ENCODE measurements at regions not wholly inside any gene's neighbourhood (a gene's known extent, or its start where the extent isn't known, plus 50 kb on each side); places are given as distances from the start of the nearest gene placed in this dataset.

DNA sequence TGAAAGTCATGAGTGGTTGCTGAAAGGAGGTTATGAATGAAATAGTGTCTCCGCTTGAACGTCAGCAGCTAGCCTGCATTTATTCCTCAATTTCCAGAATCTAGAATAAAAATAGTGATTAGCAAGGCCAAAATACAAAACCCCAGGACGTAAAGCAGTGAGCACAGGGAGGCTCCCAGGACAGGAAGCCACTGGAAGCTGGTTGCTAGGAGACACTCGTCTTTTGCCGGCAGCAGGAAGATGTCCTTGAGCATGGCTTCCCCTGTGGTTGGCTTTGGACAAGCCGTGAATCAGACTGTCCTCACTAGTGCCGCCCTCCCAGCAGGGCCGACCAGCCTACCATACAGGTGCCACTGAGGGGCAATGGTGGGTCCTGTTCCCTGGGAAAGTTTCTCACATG is 374.4 kb downstream of the MTX2 start:
- Histone ChIP-seq H3K27ac (ENCODE audit: low read depth, low read length) (no peak overlapping the region), H3K4me3 (ENCODE audit: low read depth, low read length) (no peak overlapping the region), H3K9me3 (ENCODE audit: control insufficient read depth, insufficient read depth, low read length) (no peaks in the 10 kb centered on the region), H3K27me3 (ENCODE audit: control insufficient read depth, insufficient read depth, low read length) (no peaks in the 10 kb centered on the region)
- DNase-seq (ENCODE audit: low read depth, low spot score) = no peak
- ChIA-PET CTCF (interaction anchor here (1.7 to 4.5 kb wide), 4 partner anchors 9 to 516 kb away, joined by 7 to 49 read pairs (median 18); no protein-coding TSS in a partner anchor), POLR2A (no interaction called here)
- TF ChIP-seq, protein P1, sequence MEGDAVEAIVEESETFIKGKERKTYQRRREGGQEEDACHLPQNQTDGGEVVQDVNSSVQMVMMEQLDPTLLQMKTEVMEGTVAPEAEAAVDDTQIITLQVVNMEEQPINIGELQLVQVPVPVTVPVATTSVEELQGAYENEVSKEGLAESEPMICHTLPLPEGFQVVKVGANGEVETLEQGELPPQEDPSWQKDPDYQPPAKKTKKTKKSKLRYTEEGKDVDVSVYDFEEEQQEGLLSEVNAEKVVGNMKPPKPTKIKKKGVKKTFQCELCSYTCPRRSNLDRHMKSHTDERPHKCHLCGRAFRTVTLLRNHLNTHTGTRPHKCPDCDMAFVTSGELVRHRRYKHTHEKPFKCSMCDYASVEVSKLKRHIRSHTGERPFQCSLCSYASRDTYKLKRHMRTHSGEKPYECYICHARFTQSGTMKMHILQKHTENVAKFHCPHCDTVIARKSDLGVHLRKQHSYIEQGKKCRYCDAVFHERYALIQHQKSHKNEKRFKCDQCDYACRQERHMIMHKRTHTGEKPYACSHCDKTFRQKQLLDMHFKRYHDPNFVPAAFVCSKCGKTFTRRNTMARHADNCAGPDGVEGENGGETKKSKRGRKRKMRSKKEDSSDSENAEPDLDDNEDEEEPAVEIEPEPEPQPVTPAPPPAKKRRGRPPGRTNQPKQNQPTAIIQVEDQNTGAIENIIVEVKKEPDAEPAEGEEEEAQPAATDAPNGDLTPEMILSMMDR (IDR thresholded peaks at IDR 0.05; ENCODE audit: low read depth, low read length) = no peak

DNA sequence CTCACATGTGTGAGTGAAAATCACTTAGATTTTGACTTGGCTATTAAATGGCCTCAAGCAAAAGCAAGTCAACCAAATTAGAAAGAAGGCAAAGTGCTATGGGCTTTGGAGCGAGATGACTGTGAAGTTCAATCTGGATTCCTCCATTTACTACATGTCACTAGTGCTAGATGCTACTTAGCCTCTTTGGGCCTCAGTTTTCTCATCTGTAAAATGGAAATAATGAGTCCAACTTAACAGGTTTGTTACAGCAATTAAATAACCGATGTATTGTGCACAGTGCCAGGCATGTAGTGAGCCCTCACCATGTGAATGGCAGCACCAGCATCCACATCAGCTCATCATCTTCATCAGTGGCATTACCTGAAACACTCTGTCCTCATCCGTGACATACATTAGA is 376.3 kb downstream of the MTX2 start:
- TF ChIP-seq, protein P1 (IDR thresholded peaks at IDR 0.05; ENCODE audit: low read depth, low read length) = no peak
- peaks cover 5% of the 10 kb centered on the region for H3K27me3 ChIP-seq (ENCODE audit: control insufficient read depth, insufficient read depth, low read length)
- H3K4me3 ChIP-seq (ENCODE audit: low read depth, low read length) = no peak overlapping the region
- H3K9me3 ChIP-seq (ENCODE audit: control insufficient read depth, insufficient read depth, low read length) = no peaks in the 10 kb centered on the region
- ChIA-PET POLR2A (no interaction called here), CTCF (interaction anchor here (1.3 to 4.5 kb wide), 4 partner anchors 9 to 518 kb away, joined by 4 to 24 read pairs (median 9); no protein-coding TSS in a partner anchor)
- no peak for DNase-seq (ENCODE audit: low read depth, low spot score)
- no peak overlapping the region for H3K27ac ChIP-seq (ENCODE audit: low read depth, low read length)

DNA sequence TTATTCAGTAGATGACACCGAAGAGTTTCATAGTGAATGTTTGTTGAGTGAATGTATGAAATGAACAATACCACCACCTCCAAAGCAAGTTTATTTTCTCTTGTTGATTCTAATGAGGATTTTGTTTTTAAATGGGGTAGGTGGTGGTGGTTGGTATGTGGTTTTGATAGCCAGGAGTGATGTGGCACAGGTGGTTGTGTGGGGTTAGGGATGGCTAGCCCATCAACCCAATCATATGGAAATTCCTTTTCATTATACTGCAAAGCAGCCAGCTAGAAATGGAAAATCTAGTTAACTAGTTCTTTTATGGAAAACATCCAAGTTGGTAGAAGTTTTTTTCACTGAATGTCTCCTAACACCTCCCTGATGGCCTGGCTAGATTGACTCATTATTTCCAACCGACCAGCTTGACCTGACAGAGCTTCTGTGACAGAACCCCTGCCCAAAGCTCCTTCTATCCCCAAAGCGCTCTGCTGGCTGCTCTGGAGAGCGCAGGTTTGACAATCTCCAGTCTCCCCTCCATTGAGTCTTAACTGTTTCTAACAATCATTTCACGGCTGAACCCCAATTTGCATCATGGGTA is 376.9 kb downstream of the MTX2 start:
- POLR2A ChIA-PET = no interaction called here
- DNase-seq (ENCODE audit: low read depth, low spot score) = no peak
- no peaks in the 10 kb centered on the region for H3K9me3 ChIP-seq (ENCODE audit: control insufficient read depth, insufficient read depth, low read length)
- H3K4me3 ChIP-seq (ENCODE audit: low read depth, low read length) = no peak overlapping the region
- H3K27me3 ChIP-seq (ENCODE audit: control insufficient read depth, insufficient read depth, low read length) = peaks cover 5% of the 10 kb centered on the region
- CTCF ChIA-PET = interaction anchor here (2.1 kb wide), 1 partner anchor 519 kb away, joined by 10 read pairs; no protein-coding TSS in a partner anchor
- H3K27ac ChIP-seq (ENCODE audit: low read depth, low read length) = no peak overlapping the region
- TF ChIP-seq, protein P1 (IDR thresholded peaks at IDR 0.05; ENCODE audit: low read depth, low read length) = no peak

DNA sequence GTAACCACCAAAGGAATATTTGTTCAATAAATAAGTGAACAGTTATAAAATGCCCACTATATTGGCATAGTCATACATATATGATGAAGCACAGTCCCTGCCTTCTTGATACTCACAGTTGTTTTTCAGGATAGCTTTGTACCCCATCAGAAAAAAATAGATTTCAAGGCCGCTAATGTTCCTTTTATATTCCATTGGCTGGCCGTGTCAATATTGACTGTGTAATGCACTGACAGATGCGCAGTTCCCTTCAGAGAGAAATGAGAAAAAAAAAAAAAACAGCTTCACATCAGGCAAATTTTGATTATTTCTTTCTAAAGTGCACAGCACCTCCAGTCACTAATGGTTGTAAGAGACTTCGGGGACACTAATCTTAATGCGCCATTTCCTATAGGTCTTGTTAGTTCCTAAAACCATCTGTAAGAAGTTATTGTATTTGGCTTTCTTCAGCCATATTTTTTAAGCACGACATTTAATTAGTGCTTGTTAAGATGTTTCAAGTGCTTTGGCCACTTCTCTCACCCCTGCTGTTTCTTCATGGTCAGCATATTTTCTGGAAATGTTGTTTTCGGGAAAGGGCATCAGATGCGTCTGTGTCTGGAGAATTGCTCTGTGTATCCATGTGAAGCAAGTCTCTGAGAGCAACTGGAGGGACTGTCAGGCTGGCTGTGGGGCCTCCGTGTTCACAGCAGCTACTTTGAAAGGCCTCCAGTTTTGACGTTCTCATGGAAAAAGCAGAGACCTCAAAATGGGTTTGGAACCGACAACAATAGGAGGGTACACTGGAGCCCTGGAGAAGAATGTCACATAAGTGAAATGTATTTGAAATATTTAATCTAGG is 378.3 kb downstream of the MTX2 start:
- POLR2A ChIA-PET = no interaction called here
- H3K27me3 ChIP-seq (ENCODE audit: control insufficient read depth, insufficient read depth, low read length) = peaks cover 5% of the 10 kb centered on the region
- H3K4me3 ChIP-seq (ENCODE audit: low read depth, low read length) = no peak overlapping the region
- CTCF ChIA-PET = interaction anchor here (0.8 to 2.1 kb wide), 5 partner anchors 93 to 521 kb away, joined by 4 to 10 read pairs (median 6); no protein-coding TSS in a partner anchor
- no peak for DNase-seq (ENCODE audit: low read depth, low spot score)
- H3K9me3 ChIP-seq (ENCODE audit: control insufficient read depth, insufficient read depth, low read length) = no peaks in the 10 kb centered on the region
- H3K27ac ChIP-seq (ENCODE audit: low read depth, low read length) = no peak overlapping the region
- TF ChIP-seq, protein P1 (IDR thresholded peaks at IDR 0.05; ENCODE audit: low read depth, low read length) = no peak

All from AG04450 (cell line).